GM21529 (cell line): ENCODE measurements at regions not wholly inside any gene's neighbourhood (a gene's known extent, or its start where the extent isn't known, plus 50 kb on each side); places are given as distances from the start of the nearest gene placed in this dataset.
"Not testable (repeated sequence)": the region's sequence is repeated elsewhere in the genome, so short reads cannot be mapped to it uniquely, and the experiment has no call there.

ENCODE experiments used
- ATAC-seq: cut with Tn5 transposase; IDR thresholded peaks from one replicate; pipeline ENCODE4 v1.9.1; 2021; ENCODE audit not compliant: unreplicated experiment

DNA sequence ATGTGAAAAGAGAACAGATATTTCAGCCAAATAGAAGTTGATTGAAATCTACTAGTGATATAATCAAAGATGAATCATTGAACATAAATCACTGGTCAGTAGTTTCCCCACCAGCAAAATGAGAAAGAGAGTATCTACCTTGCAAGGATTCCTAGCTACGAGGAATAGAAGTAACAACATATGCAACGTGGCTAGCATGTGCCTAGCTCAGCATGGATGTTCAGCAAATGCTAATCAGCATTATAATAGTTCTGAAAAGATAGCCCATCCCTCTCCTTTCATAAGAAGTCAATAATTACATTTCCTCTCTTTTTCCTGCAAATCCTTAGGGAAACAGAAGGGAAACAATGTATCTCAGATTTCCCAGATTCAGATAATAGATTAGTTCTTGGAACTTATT, 417.2 kb downstream of the SATB2 start:
- ATAC-seq: no peak

DNA sequence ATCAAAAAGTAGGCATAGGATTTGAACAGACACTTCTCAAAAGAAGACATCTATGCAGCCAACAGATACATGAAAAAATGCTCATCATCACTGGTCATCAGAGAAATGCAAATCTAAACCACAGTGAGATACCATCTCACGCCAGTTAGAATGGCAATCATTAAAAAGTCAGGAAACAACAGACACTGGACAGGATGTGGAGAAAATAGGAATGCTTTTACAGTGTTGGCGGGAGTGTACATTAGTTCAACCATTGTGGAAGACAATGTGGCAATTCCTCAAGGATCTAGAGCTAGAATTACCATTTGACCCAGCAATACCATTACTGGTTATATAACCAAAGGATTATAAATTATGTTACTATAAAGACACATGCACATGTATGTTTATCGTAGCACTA, 424.0 kb downstream of the SATB2 start:
- not testable (repeated sequence) for ATAC-seq

DNA sequence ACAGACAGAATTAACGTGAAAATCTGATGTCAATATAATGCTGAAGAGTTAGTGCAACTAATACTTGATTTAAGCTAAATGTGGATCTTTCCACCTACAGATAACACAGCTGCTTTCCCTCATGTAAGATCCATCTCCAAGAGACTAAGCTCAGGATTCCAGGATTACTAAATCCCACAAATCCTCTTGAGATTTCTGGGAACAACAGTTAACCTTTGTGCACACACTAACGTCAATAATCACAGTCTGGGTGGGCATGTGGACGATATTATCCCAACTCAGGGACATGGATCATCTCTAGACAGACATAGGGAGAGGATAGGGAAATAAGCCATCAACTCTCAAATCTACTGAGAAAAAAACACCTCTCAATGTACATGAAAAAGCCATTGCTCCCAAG, 432.6 kb downstream of the SATB2 start:
- no peak for ATAC-seq

DNA sequence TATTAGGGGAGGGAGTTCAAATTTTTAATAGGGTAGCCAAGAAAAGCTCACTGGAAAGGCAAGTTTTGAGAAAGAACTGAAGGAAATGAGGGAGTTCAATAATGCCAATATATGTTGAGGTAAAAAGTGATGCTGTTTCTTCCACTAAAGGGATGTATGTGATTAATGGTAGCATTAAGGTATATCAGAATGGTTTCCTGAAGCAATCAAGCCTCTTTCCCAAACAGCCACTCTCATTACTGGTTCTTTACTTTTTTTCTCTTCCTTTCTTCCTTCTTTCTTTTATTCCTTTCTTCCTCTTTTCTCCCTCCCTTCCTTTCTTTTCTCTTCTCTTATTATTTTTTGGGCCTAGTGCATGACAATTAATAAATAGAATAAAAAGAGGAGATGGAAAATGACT, 433.5 kb downstream of the SATB2 start:
- ATAC-seq: no peak

DNA sequence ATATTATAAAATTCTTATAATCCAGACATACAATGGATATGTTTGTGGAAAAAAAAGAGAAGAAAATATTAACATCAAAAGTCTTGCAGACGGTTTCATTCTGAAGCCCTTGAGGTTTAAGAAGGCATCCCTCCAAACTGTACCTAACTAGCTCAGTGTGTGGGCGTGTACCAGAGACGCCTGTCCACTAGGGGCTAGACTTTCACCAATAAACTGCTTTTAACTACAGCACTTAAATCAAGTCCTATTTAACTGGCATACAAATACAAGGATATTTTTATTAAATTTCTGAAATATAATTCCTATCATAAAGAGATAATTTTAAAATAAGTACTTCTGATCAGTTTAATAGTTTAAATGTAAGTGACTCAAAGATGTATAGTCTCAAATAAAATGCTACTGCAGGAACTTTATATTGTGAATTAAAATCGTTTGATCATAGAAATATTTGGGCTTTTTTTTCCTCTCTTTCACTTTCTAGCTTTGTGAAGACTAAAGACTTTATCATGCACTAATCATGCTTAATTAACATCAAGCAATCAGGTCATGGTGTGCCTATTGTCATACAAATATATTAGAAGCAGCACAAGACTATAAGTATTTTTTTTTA, 437.7 kb downstream of the SATB2 start:
- peak; percentile 67 for ATAC-seq

DNA sequence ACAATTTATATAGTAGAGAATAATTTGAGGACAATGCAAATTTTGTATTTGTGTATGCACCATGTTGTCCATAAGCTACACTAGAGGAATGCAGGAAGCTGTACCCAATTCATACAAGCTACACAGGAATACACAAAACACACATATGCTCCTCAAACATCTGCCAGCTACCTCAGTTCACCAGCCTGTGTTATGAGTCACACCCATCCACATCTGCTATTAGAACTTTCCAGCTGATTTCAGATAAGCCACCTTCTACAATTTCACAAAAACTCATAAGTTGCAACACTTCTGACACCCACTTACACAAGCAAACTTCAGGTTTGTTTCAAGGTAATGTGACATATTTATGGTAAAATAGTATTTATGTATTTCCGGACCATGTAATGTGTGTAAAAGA, 438.9 kb downstream of the SATB2 start:
- no peak for ATAC-seq

DNA sequence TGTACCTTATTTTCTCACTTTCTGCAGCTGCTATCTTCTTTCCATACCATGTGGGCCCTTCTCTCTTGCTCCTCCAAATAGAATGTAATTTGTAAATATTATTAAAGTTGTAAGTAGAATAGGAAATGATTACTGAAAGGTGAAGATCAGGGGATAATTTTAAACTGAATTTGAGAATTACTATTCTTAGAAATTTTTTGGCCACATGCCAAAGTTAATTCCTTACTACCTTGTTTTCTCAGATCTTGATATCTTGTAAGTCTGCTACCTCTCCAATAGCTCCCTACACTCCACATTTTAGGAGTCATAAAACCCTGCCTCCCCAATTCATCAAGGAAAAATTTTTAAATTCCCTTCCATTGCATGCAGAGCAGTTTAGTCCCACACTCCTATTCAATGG, 442.7 kb downstream of the SATB2 start:
- no peak for ATAC-seq

DNA sequence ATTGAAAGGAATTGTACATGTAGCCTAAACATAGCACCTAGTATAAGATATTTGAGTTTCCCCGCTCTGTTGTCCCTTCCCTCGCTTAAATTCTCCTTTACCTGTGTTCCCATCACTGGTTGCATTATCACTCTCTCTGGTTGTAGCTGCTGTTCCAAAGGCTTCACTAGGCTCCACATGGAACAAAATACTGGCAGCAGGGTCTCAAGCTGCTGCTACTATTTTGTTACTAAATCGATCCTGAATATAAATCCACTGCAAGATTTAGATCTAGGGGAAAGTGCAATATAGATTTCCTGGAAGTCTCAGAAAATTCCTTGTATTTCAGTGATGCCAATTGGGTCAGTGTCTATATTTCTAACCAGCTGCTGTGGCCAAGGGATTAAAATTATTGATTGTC, 443.5 kb downstream of the SATB2 start:
- no peak for ATAC-seq

DNA sequence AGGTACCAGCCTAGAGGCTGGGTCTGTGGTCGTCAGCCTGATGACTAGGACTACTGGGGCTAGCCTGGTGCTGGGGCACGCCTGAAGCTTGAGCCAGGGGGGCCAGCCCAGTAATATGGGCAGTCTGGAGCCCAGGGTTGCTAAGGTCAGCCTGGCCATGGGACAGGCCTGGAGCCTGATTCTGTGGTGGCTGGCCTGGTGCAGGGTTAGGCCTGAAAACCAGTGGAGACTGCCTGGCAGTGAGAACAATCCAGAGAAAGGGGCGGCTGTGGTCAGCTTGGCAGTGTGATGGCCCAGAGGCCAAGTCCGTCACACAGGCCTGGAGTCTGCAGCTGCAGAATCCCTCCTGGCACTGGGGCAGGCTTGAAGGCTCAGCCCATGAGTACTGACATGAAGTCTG, 445.8 kb downstream of the SATB2 start:
- ATAC-seq: no peak

DNA sequence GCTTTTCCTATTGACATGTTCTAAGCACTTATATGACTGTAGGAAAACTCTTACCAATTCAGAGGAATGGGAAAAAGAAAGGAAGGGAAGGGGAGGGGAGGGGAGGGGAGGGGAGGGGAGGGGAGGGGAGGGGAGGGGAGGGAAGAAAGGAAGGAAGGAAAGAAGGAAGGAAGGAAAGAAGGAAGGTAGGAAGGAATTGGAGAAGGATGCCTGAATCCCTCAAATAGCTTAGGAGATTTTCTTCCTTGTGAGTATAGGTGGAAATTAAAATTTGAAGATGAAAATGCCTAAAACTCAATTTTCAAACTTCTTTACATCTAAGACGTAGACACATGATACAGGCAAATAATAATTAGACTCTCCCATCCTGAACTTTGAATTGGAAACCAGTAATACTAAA, 463.1 kb downstream of the SATB2 start:
- no peak for ATAC-seq

DNA sequence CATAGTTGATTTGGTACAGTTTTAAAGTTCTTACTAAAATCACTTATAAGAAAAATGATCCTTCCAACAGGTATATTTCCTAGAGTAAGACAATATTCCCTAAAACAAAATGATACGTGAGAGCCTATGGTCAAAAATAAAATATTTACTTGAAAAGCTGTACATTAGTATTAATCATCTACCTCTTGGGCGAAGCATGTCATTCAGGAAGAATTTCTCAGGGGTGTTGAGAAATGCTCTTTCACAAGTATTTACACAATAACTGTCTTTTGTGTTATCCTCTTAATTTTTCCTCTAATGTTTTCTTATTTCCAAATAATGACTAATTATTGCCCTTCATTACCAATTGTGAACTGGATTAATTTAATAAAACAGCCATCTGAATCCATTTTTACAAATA, 466.3 kb downstream of the SATB2 start:
- no peak for ATAC-seq

DNA sequence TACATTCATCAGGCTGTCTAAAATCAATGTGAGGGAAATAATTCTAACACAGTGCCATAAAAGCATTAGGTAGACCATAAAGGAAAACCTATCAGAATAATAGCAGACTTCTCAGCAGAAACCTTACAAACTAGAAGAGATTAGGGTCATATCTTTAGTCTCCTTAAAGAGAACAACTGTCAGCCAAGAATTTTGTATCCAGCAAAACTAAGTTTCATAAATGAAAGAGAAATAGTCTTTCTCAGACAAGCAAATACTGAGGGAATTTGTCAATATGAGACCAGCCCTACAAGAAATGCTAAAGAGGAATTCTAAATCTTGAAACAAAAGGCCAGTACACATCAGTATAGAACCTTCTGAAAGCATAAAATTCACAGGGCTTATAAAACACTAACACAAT, 482.0 kb downstream of the SATB2 start:
- ATAC-seq: no peak

DNA sequence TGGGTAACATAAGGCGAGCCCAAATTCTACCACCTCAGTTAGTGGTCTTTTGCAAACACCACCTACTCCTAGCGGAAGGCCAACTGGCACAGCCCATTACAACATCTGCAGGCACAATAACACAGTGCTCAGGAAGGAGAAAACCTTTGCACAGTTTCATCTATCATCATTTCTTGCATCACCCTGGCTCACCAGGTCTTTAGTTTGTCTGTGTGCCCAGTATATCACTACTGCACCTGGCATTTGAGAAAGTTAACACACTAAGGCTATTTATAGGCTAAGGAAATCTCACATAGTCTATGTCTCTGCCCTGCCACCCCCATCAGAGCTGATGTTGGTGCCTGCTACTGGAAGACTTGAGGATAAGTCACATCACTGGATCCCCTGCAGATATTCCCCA, 484.0 kb downstream of the SATB2 start:
- ATAC-seq: no peak

DNA sequence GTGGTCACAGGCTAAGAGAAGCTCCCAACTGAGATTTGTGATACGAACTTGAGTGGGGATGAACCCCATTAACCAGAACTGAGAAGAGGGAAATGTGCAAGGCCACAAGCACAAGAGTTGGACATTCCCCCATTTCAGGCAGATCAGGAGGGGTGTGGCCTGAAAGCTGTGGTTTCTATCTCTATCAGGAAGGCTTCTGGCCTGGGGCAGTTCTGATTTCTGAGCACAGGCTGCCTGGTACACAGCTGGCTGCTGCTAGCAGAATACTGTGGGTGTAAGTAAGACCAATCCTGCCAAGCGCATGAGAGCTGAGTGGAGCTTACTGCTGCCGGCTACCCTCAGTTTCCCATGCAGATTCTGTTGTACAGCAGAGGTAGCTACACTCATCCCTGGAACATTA, 484.6 kb downstream of the SATB2 start:
- ATAC-seq: no peak

DNA sequence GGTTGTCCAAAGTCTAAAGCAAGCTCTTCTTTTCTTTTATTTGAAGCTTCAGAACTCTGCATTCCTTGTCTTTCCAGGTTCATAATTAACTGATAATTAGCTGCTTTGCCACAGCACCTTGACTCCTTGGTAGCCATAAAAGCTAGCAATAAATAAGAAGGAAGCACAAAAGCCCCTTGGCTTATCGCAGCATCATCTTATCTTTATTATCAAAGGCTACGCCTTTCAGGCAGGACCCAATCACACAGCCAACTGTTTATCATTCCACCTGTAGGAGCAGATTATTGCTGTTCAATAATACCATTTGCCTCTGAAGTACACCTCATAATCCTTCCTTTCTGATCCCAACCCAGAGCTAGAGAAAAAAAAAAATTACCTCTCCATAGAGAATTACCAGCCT, 489.2 kb downstream of the SATB2 start:
- ATAC-seq: no peak

DNA sequence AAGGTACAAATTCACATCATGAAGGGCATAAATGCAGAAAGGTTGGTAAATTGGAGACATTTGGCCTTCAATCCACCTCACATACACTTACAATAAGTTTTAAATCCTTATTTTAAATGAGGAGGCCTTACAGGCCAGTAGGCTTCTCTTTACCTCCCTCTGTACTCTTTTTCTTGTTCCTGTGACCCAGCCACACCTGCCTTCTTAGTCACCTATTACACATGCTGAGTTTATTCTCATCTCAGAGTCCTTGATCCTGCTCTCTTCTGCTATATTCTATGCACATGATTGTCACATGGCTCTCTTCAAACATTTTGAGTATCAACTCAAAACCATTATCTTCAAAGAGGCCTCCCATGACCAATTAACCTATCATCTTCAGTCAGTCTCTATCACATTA, 491.5 kb downstream of the SATB2 start:
- no peak for ATAC-seq

DNA sequence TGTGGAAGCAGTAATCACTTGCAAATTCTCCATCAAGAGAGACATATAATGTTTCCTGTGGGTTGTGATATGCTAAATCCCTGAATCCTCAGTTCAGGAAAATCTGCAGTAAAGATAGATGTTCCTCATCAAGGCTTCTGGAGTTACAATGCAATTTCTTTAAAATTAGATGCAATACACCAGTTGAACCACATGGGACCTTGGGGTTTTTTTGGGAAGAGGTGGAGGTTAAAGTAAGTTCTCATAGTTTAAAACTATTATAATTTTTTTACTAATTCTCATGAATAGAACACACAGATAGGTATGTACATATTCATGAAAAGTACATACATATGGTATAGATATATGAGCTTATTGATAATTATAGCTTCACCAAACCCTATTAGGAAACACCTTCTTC, 496.2 kb downstream of the SATB2 start:
- no peak for ATAC-seq

DNA sequence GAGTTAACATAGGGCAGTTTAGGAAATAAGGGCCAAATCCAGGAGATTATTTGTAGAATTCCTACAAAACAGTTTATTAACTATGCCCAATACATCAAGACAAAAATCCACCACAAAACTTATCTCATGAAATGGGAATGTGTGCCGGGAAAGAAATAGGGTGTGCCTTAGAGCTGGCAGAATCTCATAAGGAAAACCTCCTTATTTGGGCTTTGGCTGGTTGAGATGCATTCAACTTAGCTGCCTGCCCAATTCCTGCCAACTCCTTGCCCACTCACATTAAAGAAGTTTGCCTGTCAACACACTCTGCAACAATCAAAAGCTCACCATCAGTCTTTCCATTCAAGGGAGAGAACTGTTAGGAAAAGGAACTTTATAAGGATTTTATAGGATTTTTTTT, 500.6 kb downstream of the SATB2 start:
- ATAC-seq: no peak

DNA sequence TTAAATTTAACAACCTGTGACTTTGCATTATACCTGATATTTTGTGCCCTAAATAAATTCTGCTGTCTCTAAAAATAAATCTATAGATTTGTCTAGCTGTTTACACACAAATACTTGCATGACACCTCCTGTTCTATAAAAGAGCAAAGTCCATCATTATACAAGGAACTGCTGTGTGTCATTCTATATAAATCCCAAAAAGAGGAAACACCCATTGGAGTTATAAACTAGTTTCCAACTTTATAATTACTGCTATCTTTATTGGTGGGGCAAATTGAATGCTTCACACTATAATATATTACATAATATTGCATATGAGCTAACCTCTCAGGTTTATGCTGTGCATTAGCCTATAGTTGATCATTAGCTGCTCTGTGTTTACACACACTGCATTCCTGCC, 504.4 kb downstream of the SATB2 start:
- ATAC-seq: no peak

DNA sequence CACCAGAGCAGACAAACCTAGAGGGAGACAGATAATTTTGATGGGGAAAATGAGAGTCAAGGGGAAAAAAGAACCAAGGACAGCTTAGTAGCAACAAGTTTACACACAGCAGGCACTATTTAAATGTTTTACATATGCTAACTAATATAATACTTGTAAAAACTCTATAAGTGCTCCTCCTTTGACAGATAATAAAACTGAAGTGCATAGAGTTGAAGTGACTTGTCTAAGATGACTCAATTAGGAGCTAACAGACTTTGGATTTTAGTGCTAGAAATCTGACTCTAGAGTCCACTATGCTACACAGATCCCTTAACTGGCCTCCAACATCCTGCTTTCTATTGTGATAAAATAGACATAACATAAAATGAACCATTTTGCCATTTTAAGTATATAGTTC, 506.9 kb downstream of the SATB2 start:
- ATAC-seq: no peak

DNA sequence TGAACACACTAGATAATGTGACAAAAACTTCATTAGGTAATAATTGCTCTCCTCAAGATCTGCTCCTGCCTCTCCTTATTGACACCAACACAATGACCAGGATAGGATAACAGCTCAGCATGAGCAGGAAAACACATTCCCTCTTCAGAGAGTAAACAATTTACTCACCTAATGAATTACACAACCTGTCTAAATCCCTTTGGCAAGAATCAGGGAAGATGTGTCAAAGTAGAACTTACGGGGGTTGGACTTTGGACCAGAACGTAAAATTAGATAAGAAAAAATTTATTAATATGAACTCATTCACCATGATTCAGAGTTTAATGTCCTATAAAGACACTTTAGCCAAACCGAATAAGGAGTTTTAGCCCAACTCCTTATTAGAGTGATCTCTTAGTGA, 512.2 kb downstream of the SATB2 start:
- ATAC-seq: no peak

DNA sequence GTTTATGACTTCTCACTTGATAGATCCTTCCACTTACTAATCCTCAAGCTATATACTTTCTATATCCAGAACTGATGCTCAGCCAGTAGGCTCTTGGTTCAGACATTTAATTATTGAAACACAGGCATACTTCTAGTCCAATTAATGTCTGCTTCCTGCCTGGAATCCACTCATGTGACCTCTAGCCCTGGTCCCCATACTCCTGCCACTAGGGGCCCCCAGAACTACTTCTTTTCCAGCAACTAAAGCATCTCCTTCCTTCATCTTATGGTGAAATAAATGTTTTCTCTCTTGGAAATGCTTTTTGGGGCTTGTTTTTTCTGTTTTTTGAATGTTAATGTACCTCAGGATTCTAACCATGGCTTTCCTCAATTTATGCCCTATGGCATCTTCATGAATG, 527.6 kb downstream of the SATB2 start:
- no peak for ATAC-seq

DNA sequence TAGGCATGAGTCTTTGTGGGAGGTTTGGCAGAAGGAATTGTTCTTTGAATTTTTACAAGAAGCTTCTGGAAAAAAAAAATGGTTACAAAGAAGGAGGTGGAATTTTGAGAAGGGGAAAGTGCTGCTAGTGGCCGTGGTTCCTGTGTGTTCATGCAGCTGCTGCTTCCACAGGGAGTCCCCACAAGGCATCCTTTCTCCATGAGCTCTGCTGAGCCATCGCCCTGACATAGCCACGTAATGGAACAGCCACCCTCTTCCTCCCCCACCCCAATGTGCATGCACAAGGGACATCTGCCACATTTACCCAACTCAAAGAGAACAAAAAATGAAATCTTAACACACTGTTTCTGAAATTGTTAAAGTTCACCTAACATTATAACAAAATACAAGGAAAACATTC, 529.7 kb downstream of the SATB2 start:
- no peak for ATAC-seq
